ENCODE measurements at regions not wholly inside any gene's neighbourhood (a gene's known extent, or its start where the extent isn't known, plus 50 kb on each side); places are given as distances from the start of the nearest gene placed in this dataset.

DNA sequence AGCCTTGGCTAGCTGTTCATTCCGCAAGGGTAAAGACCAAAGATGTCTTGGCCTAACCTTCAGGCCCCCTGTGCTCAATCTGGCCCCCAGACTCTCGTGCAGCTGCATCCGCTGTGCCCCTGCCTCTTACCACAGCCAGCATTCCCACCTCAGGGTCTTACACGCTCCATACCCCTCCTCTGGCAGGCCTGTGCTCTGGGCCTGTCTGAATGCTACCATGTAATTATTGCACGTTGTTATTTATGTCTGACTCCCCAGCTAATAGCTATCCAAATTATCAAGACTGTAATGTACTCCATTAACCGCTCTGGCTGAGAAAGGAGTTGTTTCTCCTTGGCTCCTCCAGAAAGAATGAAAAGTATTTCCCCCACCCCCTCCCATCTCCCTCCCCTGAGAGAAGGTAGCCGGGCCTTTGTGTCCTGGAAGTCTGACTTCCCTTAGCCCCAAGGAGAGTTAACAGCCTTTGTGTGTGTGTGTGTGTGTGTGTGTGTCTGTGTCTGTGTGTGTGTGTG, 54.5 kb upstream of the UBE2E1 start:
- TF ChIP-seq, protein P1, sequence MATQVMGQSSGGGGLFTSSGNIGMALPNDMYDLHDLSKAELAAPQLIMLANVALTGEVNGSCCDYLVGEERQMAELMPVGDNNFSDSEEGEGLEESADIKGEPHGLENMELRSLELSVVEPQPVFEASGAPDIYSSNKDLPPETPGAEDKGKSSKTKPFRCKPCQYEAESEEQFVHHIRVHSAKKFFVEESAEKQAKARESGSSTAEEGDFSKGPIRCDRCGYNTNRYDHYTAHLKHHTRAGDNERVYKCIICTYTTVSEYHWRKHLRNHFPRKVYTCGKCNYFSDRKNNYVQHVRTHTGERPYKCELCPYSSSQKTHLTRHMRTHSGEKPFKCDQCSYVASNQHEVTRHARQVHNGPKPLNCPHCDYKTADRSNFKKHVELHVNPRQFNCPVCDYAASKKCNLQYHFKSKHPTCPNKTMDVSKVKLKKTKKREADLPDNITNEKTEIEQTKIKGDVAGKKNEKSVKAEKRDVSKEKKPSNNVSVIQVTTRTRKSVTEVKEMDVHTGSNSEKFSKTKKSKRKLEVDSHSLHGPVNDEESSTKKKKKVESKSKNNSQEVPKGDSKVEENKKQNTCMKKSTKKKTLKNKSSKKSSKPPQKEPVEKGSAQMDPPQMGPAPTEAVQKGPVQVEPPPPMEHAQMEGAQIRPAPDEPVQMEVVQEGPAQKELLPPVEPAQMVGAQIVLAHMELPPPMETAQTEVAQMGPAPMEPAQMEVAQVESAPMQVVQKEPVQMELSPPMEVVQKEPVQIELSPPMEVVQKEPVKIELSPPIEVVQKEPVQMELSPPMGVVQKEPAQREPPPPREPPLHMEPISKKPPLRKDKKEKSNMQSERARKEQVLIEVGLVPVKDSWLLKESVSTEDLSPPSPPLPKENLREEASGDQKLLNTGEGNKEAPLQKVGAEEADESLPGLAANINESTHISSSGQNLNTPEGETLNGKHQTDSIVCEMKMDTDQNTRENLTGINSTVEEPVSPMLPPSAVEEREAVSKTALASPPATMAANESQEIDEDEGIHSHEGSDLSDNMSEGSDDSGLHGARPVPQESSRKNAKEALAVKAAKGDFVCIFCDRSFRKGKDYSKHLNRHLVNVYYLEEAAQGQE (IDR thresholded peaks at IDR 0.05; ENCODE audit: insufficient read depth in 1 of 2, low read depth in 2 of 2, low read length in 2 of 2) = no peak
- no peak for TF ChIP-seq POLR2AphosphoS5 (IDR thresholded peaks at IDR 0.05; ENCODE audit: low read depth, low read length)
- TF ChIP-seq SIN3A (IDR thresholded peaks at IDR 0.05; ENCODE audit: borderline replicate concordance, insufficient read depth, low read length) = no peak
- no peak for TF ChIP-seq TAF1 (IDR thresholded peaks at IDR 0.05; ENCODE audit: borderline replicate concordance, insufficient read depth, low read length)
- TF ChIP-seq FOXP2 (optimal IDR thresholded peaks at IDR 0.05; ENCODE audit: borderline replicate concordance, extremely low read depth, extremely low read length, insufficient read depth) = no peak

All from PFSK-1 (cell line).